GM23248 (cell line): ENCODE measurements at regions not wholly inside any gene's neighbourhood (a gene's known extent, or its start where the extent isn't known, plus 50 kb on each side); places are given as distances from the start of the nearest gene placed in this dataset.

Experiments
- EZH2 ChIP-seq: fragments of 200-600 bp; sonication (generic); IDR thresholded peaks from 2 replicates; pipeline ENCODE4 v1.6.1; 2018; ENCODE audit warnings: antibody characterized with exemption, mild to moderate bottlenecking; ENCODE audit not compliant: insufficient read depth, poor library complexity, severe bottlenecking
- EZH2phosphoT487 ChIP-seq: fragments of 200-600 bp; sonication (generic); IDR thresholded peaks from 2 replicates; pipeline ENCODE4 v1.6.1; 2018; ENCODE audit warnings: antibody characterized with exemption, moderate library complexity, mild to moderate bottlenecking, low read depth; ENCODE audit not compliant: insufficient read depth

- TF ChIP-seq EZH2: no peak
- TF ChIP-seq EZH2phosphoT487: no peak
These were observed 693.7 kb downstream of the PCDH18 start for GRCh38 chr4:136838607-136839006.
